ENCODE measurements at regions not wholly inside any gene's neighbourhood (a gene's known extent, or its start where the extent isn't known, plus 50 kb on each side); places are given as distances from the start of the nearest gene placed in this dataset.

GRCh38 chr2:106749823-106750222 lies 136.1 kb downstream of the ST6GAL2 start:
- intact Hi-C loops (cut with micrococcal nuclease), result no loop called here
- H3K4me1 ChIP-seq (replicated peaks in 1 of 2; ENCODE audit: control insufficient read depth in 2 of 2, insufficient read depth in 2 of 2, low read length in 2 of 2), result no peaks in the 10 kb centered on the region
- H3K27ac ChIP-seq (ENCODE audit: extremely low read depth, low read depth, low read length), result no peak overlapping the region
- H3K36me3 ChIP-seq (ENCODE audit: control insufficient read depth, insufficient read depth, low read length), result no peaks in the 10 kb centered on the region
- DNase-seq (ENCODE audit: extremely low read depth in 1 of 4, low spot score in 3 of 4), result no peak
- H3K79me2 ChIP-seq (ENCODE audit: control insufficient read depth, insufficient read depth, low read length), result no peaks in the 10 kb centered on the region
- ATAC-seq, result no peak
- no peak overlapping the region for H3K4me3 ChIP-seq
- H3K9me1 ChIP-seq (ENCODE audit: control insufficient read depth, insufficient read depth, low read length), result no peaks in the 10 kb centered on the region
- ChIA-PET POLR2A (no interaction called here), CTCF (ENCODE audit: low intra/inter-chr PET ratio) (no interaction called here)
- no TSS peak for BruUV-seq (replicated peaks)
- no peak overlapping the region for H2AFZ ChIP-seq (ENCODE audit: low read depth, low read length)
- FAIRE-seq, result no peak
- H3K27me3 ChIP-seq (ENCODE audit: control insufficient read depth in 2 of 2, insufficient read depth in 2 of 2, low read length in 2 of 2), result no peaks in the 10 kb centered on the region
- in situ Hi-C loops (cut with MboI), result no loop called here
- no peaks in the 10 kb centered on the region for H3K9me3 ChIP-seq (replicated peaks; ENCODE audit: control insufficient read depth, insufficient read depth, low read depth, low read length)
- no peak overlapping the region for H3K9ac ChIP-seq (ENCODE audit: insufficient read depth in 1 of 2, low read depth in 2 of 2, low read length in 2 of 2)
- TF ChIP-seq SIRT6 (IDR thresholded peaks at IDR 0.05; ENCODE audit: low read depth, low read length) (no peak), CBX5 (IDR thresholded peaks at IDR 0.05; ENCODE audit: borderline replicate concordance, low read depth) (no peak), ZBTB12 (CRISPR knock-in tag; IDR thresholded peaks at IDR 0.05) (no peak), MITF (IDR thresholded peaks at IDR 0.05) (no peak), RAD21 (CRISPR knock-in tag; conservative IDR thresholded peaks at IDR 0.05 in 1 of 2, IDR thresholded peaks at IDR 0.05 in 1 of 2) (no peak), NR2C1 (IDR thresholded peaks at IDR 0.05) (no peak), NR2C1 (tag; IDR thresholded peaks at IDR 0.05) (no peak), ZNF75A (CRISPR knock-in tag; IDR thresholded peaks at IDR 0.05) (no peak), CHAMP1 (IDR thresholded peaks at IDR 0.05) (no peak)
- TF ChIP-seq, protein P1, sequence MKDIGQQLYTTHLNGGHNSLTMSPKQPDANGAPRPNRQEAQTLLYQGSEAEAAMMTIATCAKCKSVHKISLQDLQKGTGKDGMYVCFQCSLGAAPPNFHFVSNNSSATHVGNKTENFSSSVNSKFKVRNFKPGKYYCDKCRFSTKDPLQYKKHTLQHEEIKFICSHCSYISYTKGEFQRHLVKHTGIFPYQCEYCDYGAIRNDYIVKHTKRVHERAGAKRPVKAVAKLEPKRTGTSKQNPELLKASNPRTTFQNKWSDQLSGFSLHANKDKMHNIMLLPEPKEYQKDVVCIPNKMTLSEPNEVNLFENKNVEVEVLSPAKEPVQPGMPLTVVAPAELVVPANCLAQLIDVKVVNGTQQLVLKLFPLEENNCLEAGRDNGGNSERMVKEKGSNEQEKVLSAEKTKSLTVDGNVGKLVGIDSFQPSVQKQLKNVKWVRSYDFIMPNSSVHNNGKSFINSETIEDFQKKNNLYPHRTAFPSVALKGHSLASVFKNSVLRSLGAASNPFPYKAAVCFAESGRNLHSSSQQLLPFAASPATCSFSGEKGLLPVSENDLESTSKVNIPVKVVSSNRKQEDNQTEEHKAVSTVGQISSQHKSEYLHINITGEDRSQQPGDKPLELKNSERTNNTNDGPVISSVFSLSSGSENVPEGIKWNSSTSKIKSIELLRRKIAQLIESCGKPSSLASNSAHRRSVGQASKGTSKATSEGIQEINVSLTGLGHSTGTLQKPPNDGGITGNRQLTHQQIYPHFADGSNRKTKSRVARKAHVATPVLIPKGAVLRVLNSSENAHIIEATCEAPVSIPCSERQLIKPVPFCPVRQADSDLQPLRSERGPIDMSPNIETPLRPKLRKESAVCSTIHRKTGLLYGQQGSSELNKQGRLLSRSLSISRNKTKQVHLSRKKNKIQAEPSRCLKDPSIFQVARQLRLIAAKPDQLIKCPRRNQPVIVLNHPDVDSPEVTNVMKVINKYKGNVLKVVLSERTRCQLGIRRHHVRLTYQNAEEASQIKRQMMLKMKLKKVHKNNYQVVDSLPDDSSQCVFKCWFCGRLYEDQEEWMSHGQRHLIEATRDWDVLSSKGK (CRISPR knock-in tag; IDR thresholded peaks at IDR 0.05), result no peak
- TF ChIP-seq, protein P2, sequence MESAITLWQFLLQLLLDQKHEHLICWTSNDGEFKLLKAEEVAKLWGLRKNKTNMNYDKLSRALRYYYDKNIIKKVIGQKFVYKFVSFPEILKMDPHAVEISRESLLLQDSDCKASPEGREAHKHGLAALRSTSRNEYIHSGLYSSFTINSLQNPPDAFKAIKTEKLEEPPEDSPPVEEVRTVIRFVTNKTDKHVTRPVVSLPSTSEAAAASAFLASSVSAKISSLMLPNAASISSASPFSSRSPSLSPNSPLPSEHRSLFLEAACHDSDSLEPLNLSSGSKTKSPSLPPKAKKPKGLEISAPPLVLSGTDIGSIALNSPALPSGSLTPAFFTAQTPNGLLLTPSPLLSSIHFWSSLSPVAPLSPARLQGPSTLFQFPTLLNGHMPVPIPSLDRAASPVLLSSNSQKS (CRISPR knock-in tag; IDR thresholded peaks at IDR 0.05), result no peak
- WGBS (ENCODE audit: insufficient coverage, low coverage, missing lambda C conversion rate), result 0% methylated on average over 2 of the region's 2 CpGs
- no peaks in the 10 kb centered on the region for H4K20me1 ChIP-seq (replicated peaks; ENCODE audit: control insufficient read depth, insufficient read depth, low read length)
- H3K4me2 ChIP-seq (ENCODE audit: insufficient read depth, low read length), result no peak overlapping the region

All from K562 (cell line).